Heart left ventricle (tissue), 13 donors: ENCODE measurements at regions not wholly inside any gene's neighbourhood (a gene's known extent, or its start where the extent isn't known, plus 50 kb on each side); places are given as distances from the start of the nearest gene placed in this dataset.

ENCODE experiments used
- POLR2A ChIP-seq, 2 donors: fragments of 450-650 bp; IDR thresholded peaks; one replicate each; pipeline ENCODE4 v1.6.1; 2017; ENCODE audit warnings: antibody characterized with exemption in 2 of 2, mild to moderate bottlenecking in 2 of 2, moderate library complexity in 2 of 2
- TF ChIP-seq, protein P1 (sequence below), 12 donors: fragments of 200-600 bp; sonication (generic) in 4 of 12; IDR thresholded peaks; one replicate each; pipeline versions ENCODE4 v1.5.0 to v1.8.0; 2018 to 2022; ENCODE audit warnings: antibody characterized with exemption in 12 of 12, mild to moderate bottlenecking in 5 of 12
- donor health status: ischemic (EF 13 %, LVEDD 7.1; RV severe dilation, severe dysfunction).
- donor health status: DM: no; HTN: yes; CAD: no.
- donor health status: DM: no; HTN: no; CAD: no.
- donor health status: ischemic (EF 25% LVEDD 6.9; RV normal size, moderate dysfunction).
- donor health status: ischemic (EF 25% LVEDD 5.7; RV mildly dilated, moderate dysfunction).
- donor health status: ischemic (EF 35%, LVEDD 5.7; RV mildly dilated, moderate dysfunction).
- donor health status: nonischemic (EF 11% LVEDD 7.7; RV severe dilation, severe dysfunction).
- donor health status: DM: yes; HTN: yes; CAD: no.
- donor health status: PGD.
- donor health status: ischemic (EF 29% LVEDD 5.4; RV normal size, mild dysfunction).
- donor health status: nonischemic (EF 23%, LVEDD 6.1; RV moderate dilation, normal function).

DNA sequence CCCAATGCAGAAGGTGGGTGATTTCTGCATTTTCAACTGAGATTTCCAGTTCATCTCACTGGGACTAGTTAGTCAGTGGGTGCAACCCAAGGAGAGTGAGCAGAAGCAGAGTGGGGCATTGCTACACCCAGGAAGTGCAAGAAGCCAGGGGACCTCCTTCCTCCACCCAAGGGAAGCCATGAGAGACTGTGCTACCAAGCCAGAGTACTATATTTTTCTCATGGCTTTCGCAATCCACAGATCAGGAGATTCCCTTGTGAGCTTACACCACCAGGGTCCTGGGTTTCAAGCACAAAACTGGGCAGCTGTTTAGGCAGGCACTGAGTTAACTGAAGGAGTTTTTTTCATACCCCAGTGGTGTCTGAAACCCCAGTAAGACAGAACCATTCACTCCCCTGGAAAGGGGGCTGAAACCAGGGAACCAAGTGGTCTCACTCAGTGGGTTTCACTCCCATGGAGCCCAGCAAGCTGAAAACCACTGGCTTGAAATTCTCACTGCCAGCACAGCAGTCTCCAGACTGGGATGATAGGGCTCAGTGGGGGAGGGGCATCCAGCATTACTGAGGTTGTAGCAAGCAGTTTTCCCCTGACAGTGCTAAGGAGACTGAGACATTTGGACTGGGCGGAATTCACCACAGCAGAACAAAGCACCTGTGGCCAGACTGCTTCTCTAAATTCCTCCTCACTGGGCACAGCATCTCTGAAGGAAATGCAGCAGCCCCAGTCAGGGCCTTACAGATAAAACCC, 903.4 kb downstream of the TECRL start:
- TF ChIP-seq, protein P1, sequence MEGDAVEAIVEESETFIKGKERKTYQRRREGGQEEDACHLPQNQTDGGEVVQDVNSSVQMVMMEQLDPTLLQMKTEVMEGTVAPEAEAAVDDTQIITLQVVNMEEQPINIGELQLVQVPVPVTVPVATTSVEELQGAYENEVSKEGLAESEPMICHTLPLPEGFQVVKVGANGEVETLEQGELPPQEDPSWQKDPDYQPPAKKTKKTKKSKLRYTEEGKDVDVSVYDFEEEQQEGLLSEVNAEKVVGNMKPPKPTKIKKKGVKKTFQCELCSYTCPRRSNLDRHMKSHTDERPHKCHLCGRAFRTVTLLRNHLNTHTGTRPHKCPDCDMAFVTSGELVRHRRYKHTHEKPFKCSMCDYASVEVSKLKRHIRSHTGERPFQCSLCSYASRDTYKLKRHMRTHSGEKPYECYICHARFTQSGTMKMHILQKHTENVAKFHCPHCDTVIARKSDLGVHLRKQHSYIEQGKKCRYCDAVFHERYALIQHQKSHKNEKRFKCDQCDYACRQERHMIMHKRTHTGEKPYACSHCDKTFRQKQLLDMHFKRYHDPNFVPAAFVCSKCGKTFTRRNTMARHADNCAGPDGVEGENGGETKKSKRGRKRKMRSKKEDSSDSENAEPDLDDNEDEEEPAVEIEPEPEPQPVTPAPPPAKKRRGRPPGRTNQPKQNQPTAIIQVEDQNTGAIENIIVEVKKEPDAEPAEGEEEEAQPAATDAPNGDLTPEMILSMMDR (IDR thresholded peaks at IDR 0.05) = no peak
- TF ChIP-seq POLR2A (IDR thresholded peaks at IDR 0.05) = no peak
